K562 (cell line): ENCODE measurements at regions not wholly inside any gene's neighbourhood (a gene's known extent, or its start where the extent isn't known, plus 50 kb on each side); places are given as distances from the start of the nearest gene placed in this dataset.

Experiments used
- ATAC-seq: fragments of 200-7000 bp; cut with Tn5 transposase; 3 replicates; pipeline ENCODE4 v1.9.1; 2020; ENCODE audit warnings: moderate library complexity
- BruUV-seq: library from RNA; stranded (reverse); fragments of 400-500 nt; replicated peaks from 2 replicates; lab custom pipeline; 2021; lab: Mats Ljungman, UMichigan
- CTCF ChIA-PET: fragments of 300-600 bp; formaldehyde crosslinking; extraction: SDS; loops from one replicate; lab custom pipeline; 2021; ENCODE audit warnings: low intra/inter-chr PET ratio; lab: Yijun Ruan, JAX
- POLR2A ChIA-PET: fragments of 300-600, 350-650 bp; sonication (Branson Sonifier 250); formaldehyde crosslinking; extraction: SDS; loops from one replicate; lab custom pipeline; 2021; ENCODE audit warnings: antibody characterized with exemption, inconsistent platforms; lab: Yijun Ruan, JAX
- DNase-seq, 4 experiments: peaks; one replicate each; pipeline versions ENCODE4 v3.0.0 to v3.0.0-alpha.2; 2011 to 2018; ENCODE audit warnings: low spot score in 3 of 4, mixed read lengths in 3 of 4; ENCODE audit errors: extremely low read depth in 1 of 4
- FAIRE-seq: peaks from 2 replicates; lab custom pipeline; 2011; peaks lifted over from hg19 to GRCh38; lab: Jason Lieb, UNC
- H2AFZ ChIP-seq: 2 replicates; pipeline ENCODE4 v1.6.0; 2011; ENCODE audit warnings: low read depth, low read length, control low read depth, inconsistent platforms
- H3K27ac ChIP-seq: fragments of 200-600 bp; 3 replicates; pipeline ENCODE4 v1.8.0; 2011; ENCODE audit warnings: low read depth, mild to moderate bottlenecking, control low read depth, inconsistent platforms, low read length, moderate library complexity, mixed read lengths; ENCODE audit errors: extremely low read depth
- H3K27me3 ChIP-seq, 2 experiments: fragments of 300-600 bp in 1 of 2; 2 replicates in 1 of 2; 3 replicates in 1 of 2; pipeline versions ENCODE4 v1.6.0 to v1.8.0; 2011; ENCODE audit warnings: inconsistent platforms in 2 of 2, low read length in 2 of 2, mild to moderate bottlenecking in 1 of 2, mixed read lengths in 1 of 2, moderate library complexity in 1 of 2; ENCODE audit not compliant: control insufficient read depth in 2 of 2, insufficient read depth in 2 of 2
- H3K36me3 ChIP-seq: fragments of 300-600 bp; 3 replicates; pipeline ENCODE4 v1.8.0; 2011; ENCODE audit warnings: mild to moderate bottlenecking, low read length, inconsistent platforms; ENCODE audit not compliant: control insufficient read depth, insufficient read depth
- H3K4me1 ChIP-seq, 2 experiments: fragments of 200-600 bp in 1 of 2; replicated peaks in 1 of 2; 2 replicates in 1 of 2; 3 replicates in 1 of 2; pipeline versions ENCODE4 v1.5.1 to v1.8.0; 2011; ENCODE audit warnings: inconsistent platforms in 2 of 2, low read length in 2 of 2, mild to moderate bottlenecking in 1 of 2, mixed read lengths in 1 of 2, moderate library complexity in 1 of 2; ENCODE audit not compliant: control insufficient read depth in 2 of 2, insufficient read depth in 2 of 2
- H3K4me2 ChIP-seq: 2 replicates; pipeline ENCODE4 v1.6.1; 2011; ENCODE audit warnings: low read length, control low read depth, inconsistent platforms, mixed read lengths; ENCODE audit not compliant: insufficient read depth
- H3K4me3 ChIP-seq: fragments of 200-600 bp; sonication (generic), shearing (Covaris generic); 2 replicates; pipeline ENCODE4 v1.5.1; 2016; ENCODE audit warnings: control low read depth, inconsistent platforms
- H3K79me2 ChIP-seq: fragments of 200-600 bp; 3 replicates; pipeline ENCODE4 v1.8.0; 2011; ENCODE audit warnings: low read length, inconsistent platforms; ENCODE audit not compliant: control insufficient read depth, insufficient read depth
- H3K9ac ChIP-seq, 2 experiments: 2 replicates each; pipeline versions ENCODE4 v1.6.0 to v1.6.1; 2011; ENCODE audit warnings: low read depth in 2 of 2, low read length in 2 of 2, control low read depth in 1 of 2, inconsistent platforms in 1 of 2, mild to moderate bottlenecking in 1 of 2, mixed read lengths in 1 of 2; ENCODE audit not compliant: insufficient read depth in 1 of 2
- H3K9me1 ChIP-seq: one replicate; pipeline ENCODE4 v1.6.0; 2011; ENCODE audit warnings: inconsistent platforms, mild to moderate bottlenecking, low read length, moderate library complexity; ENCODE audit not compliant: control insufficient read depth, insufficient read depth
- H3K9me3 ChIP-seq: replicated peaks from 2 replicates; pipeline ENCODE4 v1.5.1; 2011; ENCODE audit warnings: low read depth, low read length, inconsistent platforms; ENCODE audit not compliant: control insufficient read depth, insufficient read depth
- H4K20me1 ChIP-seq: replicated peaks from 2 replicates; pipeline ENCODE4 v1.6.1; 2011; ENCODE audit warnings: low read length, inconsistent platforms, mixed read lengths; ENCODE audit not compliant: control insufficient read depth, insufficient read depth
- ATF7 ChIP-seq: fragments of 450-650 bp; IDR thresholded peaks from 2 replicates; pipeline ENCODE4 v1.7.1; 2014; ENCODE audit warnings: mild to moderate bottlenecking, moderate library complexity
- CBFA2T3 ChIP-seq: fragments of 450-650 bp; IDR thresholded peaks from 2 replicates; pipeline ENCODE4 v1.6.1; 2017
- GABPB2 ChIP-seq: fragments of 250-450 bp; sonication (Bioruptor Pico); conservative IDR thresholded peaks from 2 replicates; pipeline ENCODE4 v1.5.1; 2021; ENCODE audit warnings: mild to moderate bottlenecking
- ZBTB9 ChIP-seq: fragments of 450-650 bp; formaldehyde crosslinking; IDR thresholded peaks from 2 replicates; pipeline ENCODE4 v1.4.0; 2020; ENCODE audit warnings: mild to moderate bottlenecking, moderate library complexity
- ZNF354B ChIP-seq: fragments of 250-450 bp; sonication (Bioruptor Pico); IDR thresholded peaks from 2 replicates; pipeline ENCODE4 v1.4.0; 2020
- WGBS: fragments of 100-300 bp; shearing (Covaris generic); methylation state at CpG from one replicate; pipeline ENCODE4 v1.1.6; 2016; ENCODE audit warnings: low coverage, mixed read lengths; ENCODE audit not compliant: insufficient coverage; ENCODE audit errors: missing lambda C conversion rate; 5-methylcytosine and 5-hydroxymethylcytosine counted together
- in situ Hi-C: fragments of 300-500 bp; cut with MboI; formaldehyde crosslinking; loops from 4 replicates; pipeline ENCODE4 v1.15.0; 2018; ENCODE audit warnings: inconsistent platforms, mixed read lengths
- intact Hi-C: fragments of 100-400 bp; cut with micrococcal nuclease; formaldehyde crosslinking; loops from 2 replicates; pipeline ENCODE4 v1.14.2; 2022

- Histone ChIP-seq H2AFZ (no peak overlapping the region), H3K4me2 (no peak overlapping the region), H3K79me2 (no peaks in the 10 kb centered on the region), H3K9me3 (no peaks in the 10 kb centered on the region), H3K36me3 (no peaks in the 10 kb centered on the region), H3K4me3 (no peak overlapping the region), H3K4me1 (no peaks in the 10 kb centered on the region), H3K9me1 (no peaks in the 10 kb centered on the region), H3K9ac (no peak overlapping the region), H4K20me1 (no peaks in the 10 kb centered on the region), H3K27ac (no peak overlapping the region), H3K27me3 (peaks cover 0 to 18% of the 10 kb centered on the region in 2 experiments; a peak in 2 of 5 replicates)
- no peak for TF ChIP-seq ATF7
- FAIRE-seq (no peak), DNase-seq (no peak), ATAC-seq (no peak)
- 0% methylated on average over 1 of the region's 1 CpG for WGBS
- in situ Hi-C loops (no loop called here), intact Hi-C loops (no loop called here)
- POLR2A ChIA-PET: no interaction called here
- no TSS peak for BruUV-seq
- CTCF ChIA-PET: no interaction called here
Measured at GRCh38 chr2:19815746-19816145, 86.0 kb downstream of the TTC32 start.

- H3K36me3 ChIP-seq: no peaks in the 10 kb centered on the region
- intact Hi-C loops: no loop called here
- ATAC-seq (no peak), DNase-seq (no peak), FAIRE-seq (no peak)
- BruUV-seq: no TSS peak
- no peaks in the 10 kb centered on the region for H3K4me1 ChIP-seq
- H4K20me1 ChIP-seq: no peaks in the 10 kb centered on the region
- in situ Hi-C loops: no loop called here
- H2AFZ ChIP-seq: no peak overlapping the region
- no peaks in the 10 kb centered on the region for H3K9me1 ChIP-seq
- H3K4me3 ChIP-seq: no peak overlapping the region
- peaks cover 0 to 9% of the 10 kb centered on the region in 2 experiments; a peak in 2 of 5 replicates for H3K27me3 ChIP-seq
- H3K4me2 ChIP-seq: no peak overlapping the region
- no peak overlapping the region for H3K27ac ChIP-seq
- H3K9ac ChIP-seq: no peak overlapping the region
- H3K79me2 ChIP-seq: no peaks in the 10 kb centered on the region
- TF ChIP-seq GABPB2: no peak
- TF ChIP-seq ZBTB9 (CRISPR knock-in tag): no peak
- no peak for TF ChIP-seq CBFA2T3
- TF ChIP-seq ZNF354B (CRISPR knock-in tag): no peak
- 5% methylated on average over 5 of the region's 5 CpGs for WGBS
- ChIA-PET POLR2A (no interaction called here), CTCF (no interaction called here)
- no peaks in the 10 kb centered on the region for H3K9me3 ChIP-seq
Measured at GRCh38 chr2:19812166-19812565, 89.6 kb downstream of the TTC32 start.
